HepG2 (cell line): ENCODE measurements at regions not wholly inside any gene's neighbourhood (a gene's known extent, or its start where the extent isn't known, plus 50 kb on each side); places are given as distances from the start of the nearest gene placed in this dataset.

Source experiments
- ATAC-seq: fragments of 200-7000 bp; cut with Tn5 transposase; 3 replicates; pipeline ENCODE4 v1.9.1; 2020; ENCODE audit warnings: mild to moderate bottlenecking, moderate library complexity
- BruUV-seq: library from RNA; stranded (reverse); fragments of 400-500 nt; replicated peaks from 2 replicates; lab custom pipeline; 2021; lab: Mats Ljungman, UMichigan
- CTCF ChIA-PET: fragments of 300-600 bp; formaldehyde crosslinking; extraction: SDS; loops from one replicate; lab custom pipeline; 2021; ENCODE audit warnings: low total read pairs, inconsistent platforms, low intra/inter-chr PET ratio; lab: Yijun Ruan, JAX
- POLR2A ChIA-PET: fragments of 350-600 bp; sonication (Branson Sonifier 250); formaldehyde crosslinking; loops from one replicate; lab custom pipeline; 2020; ENCODE audit warnings: antibody characterized with exemption, inconsistent platforms; lab: Yijun Ruan, JAX
- DNase-seq: peaks from one replicate; pipeline ENCODE4 v3.0.0-alpha.2; 2015; ENCODE audit warnings: low spot score
- FAIRE-seq: peaks from 3 replicates; lab custom pipeline; 2011; peaks lifted over from hg19 to GRCh38; lab: Jason Lieb, UNC
- H2AFZ ChIP-seq: one replicate; pipeline ENCODE4 v1.6.1; 2011; ENCODE audit warnings: low read length, inconsistent platforms
- H3K27ac ChIP-seq: fragments of 300-600 bp; 3 replicates; pipeline ENCODE4 v1.8.0; 2011; ENCODE audit warnings: mixed run types, mild to moderate bottlenecking, mixed read lengths, low read length, inconsistent platforms; ENCODE audit not compliant: insufficient read depth; ENCODE audit errors: extremely low read length
- H3K27me3 ChIP-seq, 2 experiments: fragments of 200-600 bp in 1 of 2; 2 replicates in 1 of 2; 3 replicates in 1 of 2; pipeline versions ENCODE4 v1.6.0 to v1.8.0; 2011; ENCODE audit warnings: low read length in 2 of 2, mild to moderate bottlenecking in 2 of 2, moderate library complexity in 2 of 2, inconsistent platforms in 1 of 2; ENCODE audit not compliant: insufficient read depth in 2 of 2, control insufficient read depth in 1 of 2
- H3K36me3 ChIP-seq, 2 experiments: fragments of 200-600 bp in 1 of 2; replicated peaks in 1 of 2; 2 replicates in 1 of 2; 3 replicates in 1 of 2; pipeline versions ENCODE4 v1.5.1 to v1.8.0; 2011; ENCODE audit warnings: low read length in 2 of 2, inconsistent platforms in 1 of 2; ENCODE audit not compliant: insufficient read depth in 2 of 2, control insufficient read depth in 1 of 2
- H3K4me1 ChIP-seq: 2 replicates; pipeline ENCODE4 v1.5.1; 2012; ENCODE audit warnings: low read length, inconsistent platforms; ENCODE audit not compliant: insufficient read depth
- H3K4me2 ChIP-seq: 2 replicates; pipeline ENCODE4 v1.6.0; 2011; ENCODE audit warnings: low read depth, low read length, inconsistent platforms
- H3K4me3 ChIP-seq, 3 experiments: fragments of 200-600 bp in 1 of 3; sonication (generic), shearing (Covaris generic) in 1 of 3; replicated peaks in 1 of 3; 2 replicates each; pipeline ENCODE4 v1.5.1; 2011 to 2016; ENCODE audit warnings: low read length in 3 of 3, inconsistent platforms in 2 of 3, low read depth in 2 of 3, mild to moderate bottlenecking in 2 of 3, control low read depth in 1 of 3, mixed read lengths in 1 of 3; ENCODE audit not compliant: insufficient read depth in 1 of 3
- H3K79me2 ChIP-seq: one replicate; pipeline ENCODE4 v1.6.1; 2011; ENCODE audit warnings: low read length, inconsistent platforms; ENCODE audit not compliant: insufficient read depth
- H3K9ac ChIP-seq: 2 replicates; pipeline ENCODE4 v1.6.0; 2011; ENCODE audit warnings: mild to moderate bottlenecking, low read depth, low read length, inconsistent platforms; ENCODE audit not compliant: insufficient read depth
- H3K9me3 ChIP-seq: 2 replicates; pipeline ENCODE4 v1.5.1; 2012; ENCODE audit warnings: mild to moderate bottlenecking, low read length
- H4K20me1 ChIP-seq: 2 replicates; pipeline ENCODE4 v1.6.0; 2011; ENCODE audit warnings: inconsistent platforms, mild to moderate bottlenecking, low read length, moderate library complexity; ENCODE audit not compliant: insufficient read depth
- ATM ChIP-seq: fragments of 450-650 bp; IDR thresholded peaks from 2 replicates; pipeline ENCODE4 v1.7.1; 2017; ENCODE audit warnings: mild to moderate bottlenecking, borderline replicate concordance
- HMG20A ChIP-seq: IDR thresholded peaks from 2 replicates; pipeline ENCODE4 v1.6.1; 2016; ENCODE audit warnings: borderline replicate concordance
- ISL2 ChIP-seq: sonication (generic); formaldehyde crosslinking; IDR thresholded peaks from 2 replicates; pipeline ENCODE4 v1.5.0; 2020; ENCODE audit warnings: missing genetic modification reagents
- JUNB ChIP-seq: sonication (generic); formaldehyde crosslinking; IDR thresholded peaks from 2 replicates; pipeline ENCODE4 v1.8.0; 2022; ENCODE audit warnings: missing genetic modification reagents, mild to moderate bottlenecking, borderline replicate concordance
- JUND ChIP-seq: sonication (generic); formaldehyde crosslinking; IDR thresholded peaks from 2 replicates; pipeline ENCODE4 v1.8.0; 2022; ENCODE audit warnings: mild to moderate bottlenecking, missing genetic modification reagents
- SRSF9 ChIP-seq: fragments of 200-400 bp; formaldehyde crosslinking; IDR thresholded peaks from 2 replicates; pipeline ENCODE4 v1.6.1; 2018; ENCODE audit warnings: borderline replicate concordance, mild to moderate bottlenecking, low read depth, low read length; ENCODE audit not compliant: insufficient read depth, poor library complexity, severe bottlenecking
- ZNF337 ChIP-seq: sonication (generic); formaldehyde crosslinking; IDR thresholded peaks from 2 replicates; pipeline ENCODE4 v1.5.1; 2020; ENCODE audit warnings: missing genetic modification reagents, low read depth, mild to moderate bottlenecking, borderline replicate concordance
- ZNF543 ChIP-seq: sonication (generic); formaldehyde crosslinking; IDR thresholded peaks from 2 replicates; pipeline ENCODE4 v1.4.0; 2020; ENCODE audit warnings: mild to moderate bottlenecking, missing genetic modification reagents
- ZNF670 ChIP-seq: sonication (generic); formaldehyde crosslinking; IDR thresholded peaks from 2 replicates; pipeline ENCODE4 v1.8.0; 2022; ENCODE audit warnings: mild to moderate bottlenecking, missing genetic modification reagents, borderline replicate concordance
- WGBS: methylation state at CpG from one replicate; pipeline ENCODE4 v1.1.6; 2017; ENCODE audit warnings: low lambda C conversion rate; 5-methylcytosine and 5-hydroxymethylcytosine counted together
- in situ Hi-C: cut with HindIII; loops from 2 replicates; pipeline ENCODE4 v1.10.0; 2017; ENCODE audit warnings: low pct_unique_long_range_greater_than_20kb; ENCODE audit not compliant: extremely low pct_ligation_motif_present
- intact Hi-C: fragments of 100-400 bp; cut with micrococcal nuclease; formaldehyde crosslinking; loops from one replicate; pipeline ENCODE4 v1.10.0; 2022; ENCODE audit not compliant: unreplicated experiment
- TF ChIP-seq, protein P1 (sequence below): sonication (generic); formaldehyde crosslinking; IDR thresholded peaks from 2 replicates; pipeline ENCODE4 v1.8.1; 2023; ENCODE audit warnings: mild to moderate bottlenecking, inconsistent platforms, moderate library complexity, missing genetic modification reagents, borderline replicate concordance
- TF ChIP-seq, protein P2 (sequence below): sonication (generic); formaldehyde crosslinking; IDR thresholded peaks from 2 replicates; pipeline ENCODE4 v1.4.0; 2020; ENCODE audit warnings: missing genetic modification reagents
- TF ChIP-seq, protein P3 (sequence below): IDR thresholded peaks from 2 replicates; pipeline ENCODE4 v1.6.1; 2016; ENCODE audit warnings: missing compliant biosample characterization, missing genetic modification reagents, borderline replicate concordance

DNA sequence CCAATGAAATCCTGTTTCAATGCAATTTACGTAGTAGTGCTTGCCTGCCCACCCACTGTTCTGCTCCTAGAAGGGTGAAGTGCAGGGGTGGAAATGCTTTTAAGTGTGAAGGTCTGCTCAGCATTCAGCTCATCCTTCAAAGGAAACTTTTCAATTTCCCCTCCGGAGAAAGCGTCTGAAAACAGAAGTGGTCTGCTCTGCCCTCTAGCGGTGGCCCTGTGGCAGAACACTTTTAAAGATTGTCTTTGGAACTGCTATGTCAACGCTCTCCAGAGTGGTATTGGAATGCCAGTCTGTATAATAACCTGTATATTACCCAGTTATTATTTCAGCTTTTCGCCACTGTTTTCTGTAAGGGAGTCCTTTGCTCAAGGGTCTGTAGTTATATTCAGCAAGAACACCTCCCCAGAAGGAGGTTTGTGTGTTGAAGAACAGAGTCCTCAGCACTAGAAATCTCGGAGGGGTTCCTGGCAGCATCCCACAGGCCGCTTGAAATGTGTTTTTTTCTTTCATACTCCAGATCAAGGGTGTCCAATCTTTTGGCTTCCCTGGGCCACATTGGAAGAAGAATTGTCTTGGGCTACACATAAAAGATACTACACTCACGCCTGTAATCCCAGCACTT lies 63.1 kb upstream of the KLHL31 start (continued):
- TF ChIP-seq, protein P1, sequence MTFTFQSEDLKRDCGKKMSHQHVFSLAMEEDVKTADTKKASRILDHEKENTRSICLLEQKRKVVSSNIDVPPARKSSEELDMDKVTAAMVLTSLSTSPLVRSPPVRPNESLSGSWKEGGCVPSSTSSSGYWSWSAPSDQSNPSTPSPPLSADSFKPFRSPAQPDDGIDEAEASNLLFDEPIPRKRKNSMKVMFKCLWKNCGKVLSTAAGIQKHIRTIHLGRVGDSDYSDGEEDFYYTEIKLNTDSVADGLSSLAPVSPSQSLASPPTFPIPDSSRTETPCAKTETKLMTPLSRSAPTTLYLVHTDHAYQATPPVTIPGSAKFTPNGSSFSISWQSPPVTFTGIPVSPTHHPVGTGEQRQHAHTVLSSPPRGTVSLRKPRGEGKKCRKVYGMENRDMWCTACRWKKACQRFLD (CRISPR knock-in tag): no peak
- TF ChIP-seq HMG20A (CRISPR knock-in tag): no peak
- TF ChIP-seq, protein P2, sequence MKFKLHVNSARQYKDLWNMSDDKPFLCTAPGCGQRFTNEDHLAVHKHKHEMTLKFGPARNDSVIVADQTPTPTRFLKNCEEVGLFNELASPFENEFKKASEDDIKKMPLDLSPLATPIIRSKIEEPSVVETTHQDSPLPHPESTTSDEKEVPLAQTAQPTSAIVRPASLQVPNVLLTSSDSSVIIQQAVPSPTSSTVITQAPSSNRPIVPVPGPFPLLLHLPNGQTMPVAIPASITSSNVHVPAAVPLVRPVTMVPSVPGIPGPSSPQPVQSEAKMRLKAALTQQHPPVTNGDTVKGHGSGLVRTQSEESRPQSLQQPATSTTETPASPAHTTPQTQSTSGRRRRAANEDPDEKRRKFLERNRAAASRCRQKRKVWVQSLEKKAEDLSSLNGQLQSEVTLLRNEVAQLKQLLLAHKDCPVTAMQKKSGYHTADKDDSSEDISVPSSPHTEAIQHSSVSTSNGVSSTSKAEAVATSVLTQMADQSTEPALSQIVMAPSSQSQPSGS (CRISPR knock-in tag): no peak
- TF ChIP-seq JUNB (CRISPR knock-in tag): no peak
- TF ChIP-seq ZNF543 (CRISPR knock-in tag): no peak
- TF ChIP-seq SRSF9: no peak
- TF ChIP-seq ZNF337 (CRISPR knock-in tag): no peak
- no peak for TF ChIP-seq ZNF670 (CRISPR knock-in tag)

DNA sequence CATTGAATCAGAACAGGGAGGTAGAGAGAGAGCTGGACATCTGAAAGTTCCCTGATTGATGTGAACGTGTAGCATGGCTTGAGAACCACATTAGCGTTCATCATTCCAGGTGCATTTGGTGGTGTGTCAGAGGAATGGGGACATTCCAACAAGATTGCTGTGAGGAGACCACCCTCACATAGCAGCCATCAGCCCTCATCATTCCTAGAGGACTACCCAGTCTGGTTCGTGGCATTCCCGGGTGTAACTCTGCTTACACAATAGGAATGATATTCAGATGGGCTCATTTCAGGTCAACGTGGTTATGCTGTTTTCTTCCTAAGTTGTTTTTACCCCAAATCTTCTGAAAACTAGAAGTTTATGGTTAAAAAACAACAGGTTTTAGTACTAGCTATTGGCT lies 62.2 kb upstream of the KLHL31 start:
- no TSS peak for BruUV-seq
- Histone ChIP-seq H3K4me3 (no peak overlapping the region), H3K27me3 (no peaks in the 10 kb centered on the region), H3K9ac (no peak overlapping the region), H4K20me1 (no peaks in the 10 kb centered on the region), H3K36me3 (no peaks in the 10 kb centered on the region), H3K79me2 (no peaks in the 10 kb centered on the region), H3K4me2 (no peak overlapping the region), H3K4me1 (peaks cover 17% of the 10 kb centered on the region; the same call in 1 of the 2 replicates), H3K9me3 (no peaks in the 10 kb centered on the region), H3K27ac (no peak overlapping the region), H2AFZ (no peak overlapping the region)
- TF ChIP-seq, protein P3, sequence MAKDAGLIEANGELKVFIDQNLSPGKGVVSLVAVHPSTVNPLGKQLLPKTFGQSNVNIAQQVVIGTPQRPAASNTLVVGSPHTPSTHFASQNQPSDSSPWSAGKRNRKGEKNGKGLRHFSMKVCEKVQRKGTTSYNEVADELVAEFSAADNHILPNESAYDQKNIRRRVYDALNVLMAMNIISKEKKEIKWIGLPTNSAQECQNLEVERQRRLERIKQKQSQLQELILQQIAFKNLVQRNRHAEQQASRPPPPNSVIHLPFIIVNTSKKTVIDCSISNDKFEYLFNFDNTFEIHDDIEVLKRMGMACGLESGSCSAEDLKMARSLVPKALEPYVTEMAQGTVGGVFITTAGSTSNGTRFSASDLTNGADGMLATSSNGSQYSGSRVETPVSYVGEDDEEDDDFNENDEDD: no peak
- no peak for TF ChIP-seq ISL2 (CRISPR knock-in tag)
- no peak for TF ChIP-seq ATM
- TF ChIP-seq JUND (CRISPR knock-in tag): no peak
- in situ Hi-C loops (no loop called here), intact Hi-C loops (loop anchor here (1.0 to 5.0 kb wide), 6 partner anchors 66 to 555 kb away; partner anchors contain the start of gene GCLC)
- POLR2A ChIA-PET: interaction anchor here (1.0 to 2.9 kb wide), 5 partner anchors 9 to 228 kb away, joined by 4 to 8 read pairs (median 5); partner anchors contain the start of gene LRRC1
- CTCF ChIA-PET: interaction anchor here (1.1 to 7.1 kb wide), 5 partner anchors 9 to 556 kb away, joined by 4 to 68 read pairs (median 8); no protein-coding TSS in a partner anchor
- FAIRE-seq: no peak
- no peak for DNase-seq
- 28% methylated on average over 5 of the region's 5 CpGs for WGBS
- no peak for ATAC-seq
